ENCODE measurements at regions not wholly inside any gene's neighbourhood (a gene's known extent, or its start where the extent isn't known, plus 50 kb on each side); places are given as distances from the start of the nearest gene placed in this dataset.
"Not testable (repeated sequence)": the region's sequence is repeated elsewhere in the genome, so short reads cannot be mapped to it uniquely, and the experiment has no call there.

DNA sequence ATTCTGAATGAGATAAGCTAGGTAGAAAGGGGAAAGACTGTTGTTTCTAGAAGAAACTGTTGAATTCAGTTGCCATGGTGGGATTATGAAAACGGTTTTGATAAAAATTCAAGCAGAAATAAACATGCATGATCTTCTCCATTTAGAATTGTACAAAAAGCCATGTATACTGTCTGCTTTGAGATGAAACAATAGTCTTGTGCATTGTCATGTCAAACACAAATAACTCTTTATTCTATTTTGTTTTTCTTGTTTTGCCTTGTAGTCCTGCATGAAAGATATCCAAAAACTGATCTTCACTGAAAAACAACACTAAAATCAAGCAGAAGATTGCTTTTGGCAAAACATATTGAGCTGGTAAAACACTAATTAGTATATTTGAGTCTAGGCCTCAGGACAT is 659.9 kb downstream of the LTN1 start:
- DNase-seq: no peak

- no peak for DNase-seq
Observed at GRCh38 chr21:28325618-28326017, 667.1 kb downstream of the LTN1 start.

- DNase-seq: no peak
Observed at GRCh38 chr21:28324690-28325089, 668.0 kb downstream of the LTN1 start.

- no peak for DNase-seq
Observed at GRCh38 chr21:28317177-28317950, 675.3 kb downstream of the LTN1 start.

- DNase-seq: no peak
Observed at GRCh38 chr21:28311411-28312190, 681.1 kb downstream of the LTN1 start.

GRCh38 chr21:28310711-28311110 is 682.0 kb downstream of the LTN1 start:
- no peak for DNase-seq

- no peak for DNase-seq
Observed at GRCh38 chr21:28310171-28310685, 682.4 kb downstream of the LTN1 start.

DNA sequence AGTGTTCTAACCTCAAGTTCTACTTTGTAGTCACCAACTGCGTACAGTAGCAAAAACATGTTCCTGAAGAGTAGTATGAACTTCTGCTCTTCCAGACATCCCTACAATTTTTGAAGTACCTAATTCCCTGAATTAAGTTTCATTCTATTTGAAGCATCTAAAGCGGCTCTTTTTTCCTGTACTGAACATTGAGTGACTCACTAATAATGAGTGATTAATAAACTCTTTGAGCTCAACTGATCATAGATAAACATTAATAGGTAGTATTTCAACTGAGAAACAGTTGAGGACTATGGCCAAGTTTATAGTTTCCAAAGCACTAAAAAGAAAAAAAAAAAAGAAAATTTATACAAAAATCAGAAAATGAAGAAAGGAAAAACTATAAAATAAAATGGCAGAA is 683.1 kb downstream of the LTN1 start:
- DNase-seq: no peak

DNA sequence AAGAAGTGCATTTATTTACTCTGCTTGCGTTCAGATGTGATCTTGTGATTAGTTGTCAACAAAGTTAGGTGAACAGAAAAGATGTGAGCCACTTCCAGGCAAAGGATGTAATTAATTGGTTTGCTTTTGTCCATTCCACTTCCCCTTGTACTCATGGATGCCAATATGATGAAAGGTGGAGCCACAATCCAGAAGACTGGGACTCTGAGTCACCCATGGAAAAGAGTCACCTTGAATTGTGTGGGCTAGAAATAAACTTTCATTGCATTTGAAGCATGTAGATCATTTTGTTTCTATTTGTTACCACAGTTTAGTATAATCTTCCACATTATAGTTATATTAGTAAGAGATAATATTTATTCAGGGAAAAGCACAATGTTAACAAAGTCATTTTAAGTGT is 684.2 kb downstream of the LTN1 start:
- no peak for DNase-seq

- no peak for DNase-seq
Observed at GRCh38 chr21:28299946-28300345, 692.7 kb downstream of the LTN1 start.

GRCh38 chr21:28298251-28298672 is 694.4 kb downstream of the LTN1 start:
- DNase-seq: no peak

GRCh38 chr21:28294051-28294450 is 698.6 kb downstream of the LTN1 start:
- no peak for DNase-seq

GRCh38 chr21:28283641-28284490 is 708.8 kb downstream of the LTN1 start:
- no peak for DNase-seq

DNA sequence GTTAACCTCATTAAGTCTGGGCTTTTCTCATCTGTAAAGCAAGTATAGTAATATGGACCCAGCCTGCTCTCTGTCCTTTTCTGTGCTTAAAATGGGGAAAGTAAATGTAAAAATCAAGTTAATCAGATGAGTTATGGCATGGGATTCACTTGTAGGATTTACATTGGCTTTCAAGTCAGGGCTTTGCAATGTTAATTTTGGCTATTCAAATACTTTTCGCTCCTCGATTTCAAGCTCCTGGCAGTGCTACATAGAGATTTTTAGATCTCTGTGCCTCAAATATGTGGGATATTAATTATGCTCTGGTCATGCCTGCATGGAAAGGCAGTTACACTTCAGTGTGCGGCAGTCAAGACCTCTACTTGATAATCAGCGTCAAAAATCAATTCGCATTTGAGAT is 709.8 kb downstream of the LTN1 start:
- DNase-seq: no peak

DNA sequence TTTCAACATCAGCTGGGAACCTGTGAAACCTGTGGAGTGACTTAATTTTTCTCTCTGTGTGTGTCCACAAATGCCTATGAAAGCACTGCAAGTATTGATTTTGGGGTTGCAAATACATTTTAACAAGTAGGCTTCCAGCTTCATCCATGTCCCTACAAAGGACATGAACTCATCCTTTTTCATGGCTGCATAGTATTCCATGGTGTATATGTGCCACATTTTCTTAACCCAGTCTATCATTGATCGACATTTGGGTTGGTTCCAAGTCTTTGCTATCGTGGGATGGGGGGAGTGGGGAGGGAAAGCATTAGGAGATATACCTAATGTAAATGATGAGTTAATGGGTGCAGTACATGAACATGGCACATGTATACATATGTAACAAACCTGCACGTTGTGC is 711.3 kb downstream of the LTN1 start:
- DNase-seq: not testable (repeated sequence)

DNA sequence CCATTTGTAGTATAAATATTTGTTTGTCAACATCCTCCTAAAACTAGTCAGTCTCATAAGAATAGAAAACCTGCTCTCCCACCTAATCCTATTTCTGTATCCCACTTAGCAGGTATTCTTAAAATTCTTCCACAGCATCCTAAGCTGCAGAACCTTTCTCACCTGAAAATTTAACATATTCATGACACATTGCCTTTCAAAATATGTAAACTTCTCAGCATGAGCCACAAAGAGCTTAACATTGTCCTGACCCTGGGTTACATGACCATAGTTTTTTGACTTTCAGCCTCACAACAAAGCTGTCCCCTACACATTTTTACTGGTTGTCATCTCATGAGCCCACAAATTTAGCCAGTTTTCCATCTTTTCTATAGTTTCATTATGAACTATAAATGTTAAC is 712.1 kb downstream of the LTN1 start:
- DNase-seq: no peak

DNA sequence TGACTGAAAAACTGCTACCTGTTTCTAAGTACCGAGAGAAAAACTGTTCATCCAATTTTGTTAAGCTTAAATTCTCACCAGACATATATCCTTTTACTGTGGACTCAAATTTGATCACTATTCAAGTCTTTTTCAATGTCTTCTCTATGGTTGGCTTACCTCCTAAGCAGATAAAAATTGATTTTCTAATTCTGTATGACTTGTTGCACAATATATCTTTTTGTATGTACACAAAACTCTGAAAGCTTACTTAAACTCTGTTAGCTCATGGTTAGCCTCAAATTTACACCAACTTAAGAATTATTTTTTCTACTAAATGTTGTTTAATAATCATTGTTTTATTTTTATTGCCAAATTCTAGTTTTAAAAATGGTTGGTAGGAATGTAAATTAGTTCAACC is 715.4 kb downstream of the LTN1 start:
- no peak for DNase-seq

DNA sequence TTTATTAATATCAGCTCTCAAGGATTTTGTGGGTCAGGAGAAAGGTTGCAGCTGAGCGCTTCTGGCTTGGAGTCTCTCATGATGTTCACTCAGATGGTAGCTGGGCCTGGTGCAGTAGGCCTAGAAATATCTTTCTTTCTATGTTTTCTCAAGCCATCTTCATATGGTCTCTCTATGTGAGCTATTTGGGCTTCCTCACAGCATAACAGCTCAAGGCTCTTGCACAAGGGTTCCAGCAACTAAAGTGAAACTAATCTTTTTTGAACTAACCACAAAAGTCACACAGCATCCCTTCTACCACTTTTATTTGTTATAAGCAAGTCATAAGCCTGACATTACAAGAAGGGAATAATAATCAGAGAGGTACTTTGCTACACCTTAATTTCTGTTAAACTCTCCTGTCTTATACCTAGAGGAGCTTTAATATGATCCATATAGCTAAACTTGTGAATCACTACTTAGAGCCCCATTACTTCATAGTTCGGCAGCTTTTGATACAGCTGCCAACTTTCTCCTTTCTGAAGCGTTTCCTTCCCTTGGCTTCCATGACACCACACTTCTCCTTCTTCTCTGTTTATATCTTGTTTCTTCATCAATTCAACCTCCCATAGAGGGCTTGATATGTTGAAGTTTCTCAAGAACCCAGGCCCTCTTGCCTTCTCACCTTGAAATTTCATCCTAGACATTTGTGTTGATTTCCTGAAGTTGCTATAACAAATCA is 720.2 kb downstream of the LTN1 start:
- no peak for DNase-seq

DNA sequence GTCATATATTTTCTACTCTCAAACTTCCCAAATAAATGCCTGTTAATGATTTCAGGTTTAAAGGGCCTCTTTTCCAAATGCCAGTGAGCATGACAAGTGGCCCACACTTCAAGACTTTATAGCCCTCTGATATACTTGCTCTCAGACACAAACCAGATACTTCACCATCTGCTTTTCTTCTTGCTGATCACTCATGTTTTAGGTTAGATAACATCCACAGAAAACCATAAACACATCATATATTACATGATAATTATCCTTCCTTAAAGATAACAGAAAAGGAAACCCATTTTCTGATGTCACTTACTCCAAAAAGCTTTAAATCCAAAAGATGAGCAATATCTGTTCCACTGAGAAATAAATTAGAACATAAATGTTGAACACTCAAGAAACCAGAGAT is 723.5 kb downstream of the LTN1 start:
- DNase-seq: no peak

GRCh38 chr21:28268685-28269084 is 724.0 kb downstream of the LTN1 start:
- DNase-seq: no peak

GRCh38 chr21:28267449-28267848 is 725.2 kb downstream of the LTN1 start:
- DNase-seq: no peak

DNA sequence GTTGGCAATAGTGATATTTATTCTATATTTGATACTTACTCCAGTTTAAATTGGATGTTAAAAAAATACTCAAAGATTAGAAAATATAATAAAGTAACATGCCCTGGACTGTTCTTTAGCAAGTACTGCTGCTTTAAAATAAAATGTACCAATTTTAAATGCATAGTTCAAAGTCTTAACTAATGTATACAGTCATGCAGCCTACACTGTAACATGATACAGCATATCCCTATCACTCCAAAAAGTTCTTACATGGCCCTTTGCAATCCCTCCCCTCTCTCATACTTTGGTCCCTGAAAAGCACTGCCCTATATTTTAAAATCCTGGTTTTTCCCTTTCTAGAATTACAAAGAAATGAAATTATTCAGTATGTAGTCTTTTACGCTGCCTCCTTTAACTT is 726.6 kb downstream of the LTN1 start:
- DNase-seq: no peak

- DNase-seq: no peak
Observed at GRCh38 chr21:28263974-28264373, 728.7 kb downstream of the LTN1 start.
